Thoracic aorta (tissue), 2 donors: ENCODE measurements at regions not wholly inside any gene's neighbourhood (a gene's known extent, or its start where the extent isn't known, plus 50 kb on each side); places are given as distances from the start of the nearest gene placed in this dataset.

ENCODE experiments used
- ATAC-seq: fragments of 150-250 bp; one replicate; pipeline ENCODE4 v1.8.0; 2017; ENCODE audit warnings: low read depth; ENCODE audit not compliant: insufficient number of reproducible peaks, low FRiP score
- DNase-seq: peaks from one replicate; pipeline ENCODE4 v3.0.0-alpha.2; 2020; ENCODE audit warnings: low spot score
- H3K27ac ChIP-seq, 2 donors: fragments of 200-600 bp; sonication (generic); 1 replicate in 1 of 2; 2 replicates in 1 of 2; pipeline ENCODE4 v1.5.1; 2016; ENCODE audit warnings: mild to moderate bottlenecking in 2 of 2, moderate library complexity in 2 of 2
- H3K27me3 ChIP-seq: fragments of 200-600 bp; sonication (generic); replicated peaks from 2 replicates; pipeline ENCODE4 v1.6.0; 2016; ENCODE audit warnings: mild to moderate bottlenecking; ENCODE audit not compliant: insufficient read depth
- H3K36me3 ChIP-seq: fragments of 200-600 bp; sonication (generic); one replicate; pipeline ENCODE4 v1.5.1; 2016
- H3K4me1 ChIP-seq, 2 donors: fragments of 200-600 bp; sonication (generic); 1 replicate in 1 of 2; 2 replicates in 1 of 2; pipeline versions ENCODE4 v1.5.1 to v1.6.0; 2016; ENCODE audit warnings: low read depth in 2 of 2, mild to moderate bottlenecking in 1 of 2; ENCODE audit not compliant: control insufficient read depth in 1 of 2
- H3K4me3 ChIP-seq: fragments of 200-600 bp; sonication (generic); 2 replicates; pipeline ENCODE4 v1.5.1; 2016; ENCODE audit warnings: mild to moderate bottlenecking
- H3K9me3 ChIP-seq: fragments of 200-600 bp; sonication (generic); 2 replicates; pipeline ENCODE4 v1.5.1; 2016
- CTCF ChIP-seq: fragments of 200-600 bp; sonication (generic); IDR thresholded peaks from one replicate; pipeline ENCODE4 v1.5.1; 2019; ENCODE audit warnings: antibody characterized with exemption

GRCh38 chr15:95295896-95296625, 1034.4 kb upstream of the NR2F2 start:
- no peak for DNase-seq
- peaks cover 0 to 18% of the 10 kb centered on the region in 2 donors for H3K4me1 ChIP-seq

GRCh38 chr15:95296643-95297042, 1033.9 kb upstream of the NR2F2 start:
- Histone ChIP-seq H3K4me1 (peaks cover 3 to 24% of the 10 kb centered on the region in 2 donors), H3K36me3 (no peaks in the 10 kb centered on the region), H3K4me3 (no peak overlapping the region), H3K9me3 (no peaks in the 10 kb centered on the region), H3K27ac (no peak overlapping the region), H3K27me3 (no peaks in the 10 kb centered on the region)
- DNase-seq (no peak), ATAC-seq (no peak)
- no peak for TF ChIP-seq CTCF

More at GRCh38 chr15:95295896-95296625, 1034.4 kb upstream of the NR2F2 start:
- H3K27me3 ChIP-seq = no peaks in the 10 kb centered on the region
- no peaks in the 10 kb centered on the region for H3K9me3 ChIP-seq
- TF ChIP-seq CTCF = no peak
- H3K27ac ChIP-seq = no peak overlapping the region
- H3K4me3 ChIP-seq = no peak overlapping the region
- H3K36me3 ChIP-seq = no peaks in the 10 kb centered on the region
- ATAC-seq = no peak

- no peaks in the 10 kb centered on the region for H3K36me3 ChIP-seq
- no peaks in the 10 kb centered on the region for H3K9me3 ChIP-seq
- no peak for TF ChIP-seq CTCF
- H3K27ac ChIP-seq = no peak overlapping the region
- H3K27me3 ChIP-seq = no peaks in the 10 kb centered on the region
- H3K4me3 ChIP-seq = no peak overlapping the region
- DNase-seq = no peak
- H3K4me1 ChIP-seq = peaks cover 3 to 17% of the 10 kb centered on the region in 2 donors
- ATAC-seq = no peak
Measured at GRCh38 chr15:95298729-95299128, 1031.8 kb upstream of the NR2F2 start.

- Histone ChIP-seq H3K27ac (peak overlapping the region; percentile 53 to 67), H3K36me3 (no peaks in the 10 kb centered on the region), H3K9me3 (no peaks in the 10 kb centered on the region), H3K4me1 (peaks cover 7 to 27% of the 10 kb centered on the region in 2 donors), H3K27me3 (no peaks in the 10 kb centered on the region), H3K4me3 (no peak overlapping the region)
- ATAC-seq (peak; percentile 36), DNase-seq (no peak)
- no peak for TF ChIP-seq CTCF
Measured at GRCh38 chr15:95300958-95301357, 1029.5 kb upstream of the NR2F2 start.

GRCh38 chr15:95302206-95302605, 1028.3 kb upstream of the NR2F2 start:
- Histone ChIP-seq H3K27me3 (no peaks in the 10 kb centered on the region), H3K4me3 (no peak overlapping the region), H3K9me3 (no peaks in the 10 kb centered on the region), H3K36me3 (no peaks in the 10 kb centered on the region), H3K4me1 (peaks cover 7 to 23% of the 10 kb centered on the region in 2 donors), H3K27ac (no peak overlapping the region)
- no peak for DNase-seq
- TF ChIP-seq CTCF = no peak
- ATAC-seq = no peak
